ENCODE measurements at regions not wholly inside any gene's neighbourhood (a gene's known extent, or its start where the extent isn't known, plus 50 kb on each side); places are given as distances from the start of the nearest gene placed in this dataset.

DNA sequence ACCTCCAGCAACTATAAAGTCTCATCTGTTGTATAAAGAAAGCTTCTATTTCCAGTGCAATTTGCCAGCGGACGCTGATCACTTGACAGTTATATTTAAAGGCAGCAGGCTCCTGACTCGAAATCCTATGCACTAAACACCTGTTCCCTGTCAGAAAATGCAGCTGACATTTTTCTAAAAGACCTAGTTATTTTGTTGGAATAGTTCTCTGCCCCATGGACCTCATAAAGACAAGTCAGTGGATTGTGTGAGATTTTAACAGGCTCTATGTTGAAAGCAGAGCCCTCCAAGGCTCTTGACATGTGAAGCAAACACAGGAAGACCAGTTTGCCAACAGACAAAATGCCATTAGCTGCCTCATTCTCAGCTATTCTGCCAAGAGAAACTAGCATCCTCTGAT lies 304.7 kb upstream of the KLF12 start:
- TF ChIP-seq, protein P1, sequence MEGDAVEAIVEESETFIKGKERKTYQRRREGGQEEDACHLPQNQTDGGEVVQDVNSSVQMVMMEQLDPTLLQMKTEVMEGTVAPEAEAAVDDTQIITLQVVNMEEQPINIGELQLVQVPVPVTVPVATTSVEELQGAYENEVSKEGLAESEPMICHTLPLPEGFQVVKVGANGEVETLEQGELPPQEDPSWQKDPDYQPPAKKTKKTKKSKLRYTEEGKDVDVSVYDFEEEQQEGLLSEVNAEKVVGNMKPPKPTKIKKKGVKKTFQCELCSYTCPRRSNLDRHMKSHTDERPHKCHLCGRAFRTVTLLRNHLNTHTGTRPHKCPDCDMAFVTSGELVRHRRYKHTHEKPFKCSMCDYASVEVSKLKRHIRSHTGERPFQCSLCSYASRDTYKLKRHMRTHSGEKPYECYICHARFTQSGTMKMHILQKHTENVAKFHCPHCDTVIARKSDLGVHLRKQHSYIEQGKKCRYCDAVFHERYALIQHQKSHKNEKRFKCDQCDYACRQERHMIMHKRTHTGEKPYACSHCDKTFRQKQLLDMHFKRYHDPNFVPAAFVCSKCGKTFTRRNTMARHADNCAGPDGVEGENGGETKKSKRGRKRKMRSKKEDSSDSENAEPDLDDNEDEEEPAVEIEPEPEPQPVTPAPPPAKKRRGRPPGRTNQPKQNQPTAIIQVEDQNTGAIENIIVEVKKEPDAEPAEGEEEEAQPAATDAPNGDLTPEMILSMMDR (IDR thresholded peaks at IDR 0.05; ENCODE audit: low read length) = no peak
- TF ChIP-seq EZH2 (optimal IDR thresholded peaks at IDR 0.05; ENCODE audit: low read depth, low read length) = no peak
